ENCODE measurements at regions not wholly inside any gene's neighbourhood (a gene's known extent, or its start where the extent isn't known, plus 50 kb on each side); places are given as distances from the start of the nearest gene placed in this dataset.
"Not testable (repeated sequence)": the region's sequence is repeated elsewhere in the genome, so short reads cannot be mapped to it uniquely, and the experiment has no call there.

- H3K27ac ChIP-seq (ENCODE audit: low read depth, low read length); H3K27me3 ChIP-seq (ENCODE audit: insufficient read depth, low read length); POLR2A ChIA-PET; H3K9ac ChIP-seq (ENCODE audit: low read length); H3K9me2 ChIP-seq (ENCODE audit: insufficient read depth); CTCF ChIA-PET; H3K4me2 ChIP-seq (ENCODE audit: low read length); ATAC-seq; DNase-seq (ENCODE audit: low read depth, low spot score); H3K36me3 ChIP-seq (ENCODE audit: control insufficient read depth in 1 of 2, insufficient read depth in 2 of 2, low read length in 2 of 2); BruUV-seq (replicated peaks); intact Hi-C loops (cut with micrococcal nuclease); H2AFZ ChIP-seq (ENCODE audit: low read depth, low read length, poor library complexity, severe bottlenecking); H3K79me2 ChIP-seq (ENCODE audit: insufficient read depth, low read length); H3K4me3 ChIP-seq (replicated peaks in 1 of 2; ENCODE audit: low read depth in 1 of 2, low read length in 2 of 2); H3K9me3 ChIP-seq (ENCODE audit: control insufficient read depth in 1 of 2, insufficient read depth in 1 of 2, low read depth in 1 of 2, low read length in 2 of 2); H3K4me1 ChIP-seq (ENCODE audit: control insufficient read depth in 1 of 2, insufficient read depth in 2 of 2, low read length in 2 of 2); H4K20me1 ChIP-seq (ENCODE audit: insufficient read depth); RAD21 ChIA-PET (ENCODE audit: low non-redundant PET in 1 of 2, low total read pairs in 2 of 2, uncharacterized antibody in 2 of 2, unreplicated experiment in 2 of 2): not testable (repeated sequence)
These were observed 272.2 kb downstream of the CD83 start for GRCh38 chr6:14389776-14390175.

- ChIA-PET POLR2A (no interaction called here), CTCF (no interaction called here), RAD21 (ENCODE audit: low non-redundant PET in 1 of 2, low total read pairs in 2 of 2, uncharacterized antibody in 2 of 2, unreplicated experiment in 2 of 2) (no interaction called here)
- Histone ChIP-seq H3K27ac (ENCODE audit: low read depth, low read length) (no peak overlapping the region), H3K9ac (ENCODE audit: low read length) (no peak overlapping the region), H3K36me3 (ENCODE audit: control insufficient read depth in 1 of 2, insufficient read depth in 2 of 2, low read length in 2 of 2) (no peaks in the 10 kb centered on the region), H3K4me3 (replicated peaks in 1 of 2; ENCODE audit: low read depth in 1 of 2, low read length in 2 of 2) (no peak overlapping the region), H2AFZ (ENCODE audit: low read depth, low read length, poor library complexity, severe bottlenecking) (no peak overlapping the region), H3K9me2 (ENCODE audit: insufficient read depth) (no peaks in the 10 kb centered on the region), H3K27me3 (ENCODE audit: insufficient read depth, low read length) (no peaks in the 10 kb centered on the region), H3K4me2 (ENCODE audit: low read length) (no peak overlapping the region), H3K9me3 (ENCODE audit: control insufficient read depth in 1 of 2, insufficient read depth in 1 of 2, low read depth in 1 of 2, low read length in 2 of 2) (no peaks in the 10 kb centered on the region), H4K20me1 (ENCODE audit: insufficient read depth) (no peaks in the 10 kb centered on the region), H3K4me1 (ENCODE audit: control insufficient read depth in 1 of 2, insufficient read depth in 2 of 2, low read length in 2 of 2) (no peaks in the 10 kb centered on the region), H3K79me2 (ENCODE audit: insufficient read depth, low read length) (no peaks in the 10 kb centered on the region)
- no peak for ATAC-seq
- DNase-seq (ENCODE audit: low read depth, low spot score) = no peak
- TF ChIP-seq POLR2A (IDR thresholded peaks at IDR 0.05; ENCODE audit: borderline replicate concordance, extremely low read depth, insufficient read depth, insufficient read length) = no peak
- TF ChIP-seq ZNF274 (IDR thresholded peaks at IDR 0.05; ENCODE audit: low read depth, low read length) = no peak
- TF ChIP-seq SRF (IDR thresholded peaks at IDR 0.05; ENCODE audit: low read depth) = no peak
- no peak for TF ChIP-seq JUND (IDR thresholded peaks at IDR 0.05)
- no peak for TF ChIP-seq CEBPB (IDR thresholded peaks at IDR 0.05; ENCODE audit: low read depth)
- TF ChIP-seq FOSL1 (IDR thresholded peaks at IDR 0.05; ENCODE audit: low read depth) = no peak
- no peak for TF ChIP-seq SIN3A (IDR thresholded peaks at IDR 0.05; ENCODE audit: low read depth)
- no peak for TF ChIP-seq RAD21 (IDR thresholded peaks at IDR 0.05; ENCODE audit: low read depth)
- TF ChIP-seq ZFX (IDR thresholded peaks at IDR 0.05) = no peak
- intact Hi-C loops (cut with micrococcal nuclease) = no loop called here
- BruUV-seq (replicated peaks) = no TSS peak
These were observed 273.2 kb downstream of the CD83 start for GRCh38 chr6:14390805-14391204.

Measured in HCT116 (cell line).